Thoracic aorta (tissue), 2 donors: ENCODE measurements at regions not wholly inside any gene's neighbourhood (a gene's known extent, or its start where the extent isn't known, plus 50 kb on each side); places are given as distances from the start of the nearest gene placed in this dataset.

Source experiments
- ATAC-seq: fragments of 150-250 bp; one replicate; pipeline ENCODE4 v1.8.0; 2017; ENCODE audit warnings: low read depth; ENCODE audit not compliant: insufficient number of reproducible peaks, low FRiP score
- DNase-seq: peaks from one replicate; pipeline ENCODE4 v3.0.0-alpha.2; 2020; ENCODE audit warnings: low spot score
- H3K27ac ChIP-seq, 2 donors: fragments of 200-600 bp; sonication (generic); 1 replicate in 1 of 2; 2 replicates in 1 of 2; pipeline ENCODE4 v1.5.1; 2016; ENCODE audit warnings: mild to moderate bottlenecking in 2 of 2, moderate library complexity in 2 of 2
- H3K27me3 ChIP-seq: fragments of 200-600 bp; sonication (generic); replicated peaks from 2 replicates; pipeline ENCODE4 v1.6.0; 2016; ENCODE audit warnings: mild to moderate bottlenecking; ENCODE audit not compliant: insufficient read depth
- H3K36me3 ChIP-seq: fragments of 200-600 bp; sonication (generic); one replicate; pipeline ENCODE4 v1.5.1; 2016
- H3K4me1 ChIP-seq, 2 donors: fragments of 200-600 bp; sonication (generic); 1 replicate in 1 of 2; 2 replicates in 1 of 2; pipeline versions ENCODE4 v1.5.1 to v1.6.0; 2016; ENCODE audit warnings: low read depth in 2 of 2, mild to moderate bottlenecking in 1 of 2; ENCODE audit not compliant: control insufficient read depth in 1 of 2
- H3K4me3 ChIP-seq: fragments of 200-600 bp; sonication (generic); 2 replicates; pipeline ENCODE4 v1.5.1; 2016; ENCODE audit warnings: mild to moderate bottlenecking
- H3K9me3 ChIP-seq: fragments of 200-600 bp; sonication (generic); 2 replicates; pipeline ENCODE4 v1.5.1; 2016
- TF ChIP-seq, protein P1 (sequence below): fragments of 200-600 bp; sonication (generic); IDR thresholded peaks from one replicate; pipeline ENCODE4 v1.5.1; 2019; ENCODE audit warnings: antibody characterized with exemption

DNA sequence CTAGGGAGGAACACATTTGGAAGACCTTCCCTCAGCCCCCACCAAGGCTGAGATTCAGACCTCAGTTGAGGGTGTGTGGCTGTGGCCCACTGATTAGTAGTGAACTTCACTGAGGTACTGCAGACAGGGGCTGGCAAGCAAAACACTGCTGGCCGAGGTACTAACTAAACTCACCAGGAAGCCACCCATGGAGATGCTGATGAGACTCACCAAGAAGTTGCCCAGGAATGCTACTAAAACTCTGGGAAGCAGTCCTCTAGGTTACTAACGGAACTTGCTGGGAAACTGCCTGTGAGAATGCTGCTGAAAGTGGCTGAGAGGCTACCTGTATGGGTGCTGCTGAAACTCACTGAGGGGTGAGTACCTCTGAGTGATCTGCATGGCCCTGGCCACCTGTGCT, 372.4 kb upstream of the RPS6KA3 start:
- H3K4me1 ChIP-seq = no peaks in the 10 kb centered on the region
- H3K27ac ChIP-seq = no peak overlapping the region
- no peaks in the 10 kb centered on the region for H3K27me3 ChIP-seq
- H3K9me3 ChIP-seq = no peaks in the 10 kb centered on the region
- TF ChIP-seq, protein P1, sequence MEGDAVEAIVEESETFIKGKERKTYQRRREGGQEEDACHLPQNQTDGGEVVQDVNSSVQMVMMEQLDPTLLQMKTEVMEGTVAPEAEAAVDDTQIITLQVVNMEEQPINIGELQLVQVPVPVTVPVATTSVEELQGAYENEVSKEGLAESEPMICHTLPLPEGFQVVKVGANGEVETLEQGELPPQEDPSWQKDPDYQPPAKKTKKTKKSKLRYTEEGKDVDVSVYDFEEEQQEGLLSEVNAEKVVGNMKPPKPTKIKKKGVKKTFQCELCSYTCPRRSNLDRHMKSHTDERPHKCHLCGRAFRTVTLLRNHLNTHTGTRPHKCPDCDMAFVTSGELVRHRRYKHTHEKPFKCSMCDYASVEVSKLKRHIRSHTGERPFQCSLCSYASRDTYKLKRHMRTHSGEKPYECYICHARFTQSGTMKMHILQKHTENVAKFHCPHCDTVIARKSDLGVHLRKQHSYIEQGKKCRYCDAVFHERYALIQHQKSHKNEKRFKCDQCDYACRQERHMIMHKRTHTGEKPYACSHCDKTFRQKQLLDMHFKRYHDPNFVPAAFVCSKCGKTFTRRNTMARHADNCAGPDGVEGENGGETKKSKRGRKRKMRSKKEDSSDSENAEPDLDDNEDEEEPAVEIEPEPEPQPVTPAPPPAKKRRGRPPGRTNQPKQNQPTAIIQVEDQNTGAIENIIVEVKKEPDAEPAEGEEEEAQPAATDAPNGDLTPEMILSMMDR = no peak
- no peaks in the 10 kb centered on the region for H3K36me3 ChIP-seq
- no peak for DNase-seq
- H3K4me3 ChIP-seq = no peak overlapping the region
- no peak for ATAC-seq

DNA sequence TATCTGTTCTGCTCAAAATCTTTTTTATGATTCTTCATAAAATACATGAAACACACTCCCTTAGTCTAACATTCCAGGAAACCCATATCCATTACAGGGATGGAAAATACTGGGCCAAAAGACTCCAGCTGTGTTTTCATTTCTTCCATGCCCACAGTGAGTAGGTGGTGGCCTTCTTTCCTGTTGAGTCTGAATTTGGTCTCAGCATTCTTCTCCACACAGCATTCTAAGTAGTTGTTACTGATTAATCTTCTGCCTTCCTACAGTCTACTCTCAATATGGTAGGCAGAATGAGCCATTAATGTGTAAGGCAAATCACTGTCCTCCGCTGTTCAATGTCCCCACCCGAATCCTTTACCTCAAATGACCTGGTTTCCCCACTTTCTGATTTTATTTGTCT, 370.6 kb upstream of the RPS6KA3 start:
- H3K4me3 ChIP-seq = no peak overlapping the region
- H3K4me1 ChIP-seq = no peaks in the 10 kb centered on the region
- DNase-seq = no peak
- no peak overlapping the region for H3K27ac ChIP-seq
- TF ChIP-seq, protein P1 = no peak
- H3K36me3 ChIP-seq = no peaks in the 10 kb centered on the region
- ATAC-seq = no peak
- no peaks in the 10 kb centered on the region for H3K9me3 ChIP-seq
- H3K27me3 ChIP-seq = no peaks in the 10 kb centered on the region

DNA sequence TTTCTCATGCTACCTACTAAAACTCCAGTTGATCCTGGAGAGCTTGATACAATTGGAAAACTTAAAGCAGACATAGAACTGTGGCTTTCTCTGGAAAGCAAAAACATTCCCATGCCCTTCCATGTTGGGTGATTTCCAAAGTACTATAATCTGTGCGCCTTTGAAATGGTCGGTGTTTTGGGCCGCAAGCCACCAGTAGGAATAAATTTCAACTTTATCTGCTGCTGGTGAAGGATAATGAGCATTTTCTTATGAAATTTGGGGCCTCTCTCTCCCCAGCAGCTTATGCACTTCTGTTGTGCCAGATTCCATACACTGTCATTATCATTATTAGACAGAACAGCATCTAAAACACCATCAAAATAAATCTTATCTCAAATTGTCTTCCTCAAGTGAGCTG, 366.7 kb upstream of the RPS6KA3 start:
- no peak overlapping the region for H3K4me3 ChIP-seq
- H3K27ac ChIP-seq = no peak overlapping the region
- H3K9me3 ChIP-seq = no peaks in the 10 kb centered on the region
- no peaks in the 10 kb centered on the region for H3K4me1 ChIP-seq
- no peak for ATAC-seq
- no peaks in the 10 kb centered on the region for H3K36me3 ChIP-seq
- no peaks in the 10 kb centered on the region for H3K27me3 ChIP-seq
- TF ChIP-seq, protein P1 = no peak
- DNase-seq = no peak

DNA sequence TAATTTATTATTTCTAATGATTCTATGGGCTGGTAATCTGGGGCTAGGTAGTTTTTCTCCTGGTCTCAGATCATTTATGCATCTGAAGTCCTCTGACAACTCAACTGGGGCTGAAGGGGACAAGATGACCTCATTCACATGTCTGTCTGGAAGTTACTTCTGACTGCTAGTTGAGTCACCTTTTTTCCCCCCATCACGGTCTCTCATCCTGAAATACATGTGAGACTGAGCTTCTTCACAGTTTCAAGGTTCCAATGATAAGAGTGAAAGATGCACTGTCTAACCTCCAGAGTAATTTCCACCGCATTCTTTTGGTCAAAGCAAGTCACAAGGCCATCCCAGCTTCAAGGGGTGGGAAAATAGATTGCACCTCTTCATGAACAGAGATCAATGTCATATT, 356.7 kb upstream of the RPS6KA3 start:
- no peak overlapping the region for H3K27ac ChIP-seq
- H3K36me3 ChIP-seq = no peaks in the 10 kb centered on the region
- TF ChIP-seq, protein P1 = no peak
- no peaks in the 10 kb centered on the region for H3K9me3 ChIP-seq
- H3K4me1 ChIP-seq = no peaks in the 10 kb centered on the region
- DNase-seq (no peak), ATAC-seq (no peak)
- H3K27me3 ChIP-seq = no peaks in the 10 kb centered on the region
- H3K4me3 ChIP-seq = no peak overlapping the region

DNA sequence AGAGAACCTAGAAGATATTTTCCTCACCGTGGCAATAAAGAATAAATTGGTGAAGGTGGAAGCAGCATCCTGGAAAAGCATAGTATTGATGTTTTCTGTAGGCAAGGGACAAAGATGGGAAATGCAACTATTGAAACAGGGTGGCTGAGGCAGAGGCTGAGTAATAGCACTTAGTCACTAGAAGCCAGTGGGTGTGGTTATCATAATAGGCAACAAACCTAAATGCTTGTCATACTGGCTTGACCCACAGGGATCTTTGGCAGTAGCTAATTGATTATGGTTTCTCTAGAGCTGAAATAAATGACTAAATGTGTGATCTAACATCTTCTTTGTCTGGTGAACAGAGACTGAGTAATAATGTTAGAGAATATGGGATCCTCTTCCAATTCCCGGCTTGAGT, 353.6 kb upstream of the RPS6KA3 start:
- H3K27ac ChIP-seq = no peak overlapping the region
- DNase-seq (no peak), ATAC-seq (no peak)
- no peaks in the 10 kb centered on the region for H3K4me1 ChIP-seq
- no peak overlapping the region for H3K4me3 ChIP-seq
- H3K9me3 ChIP-seq = no peaks in the 10 kb centered on the region
- no peaks in the 10 kb centered on the region for H3K27me3 ChIP-seq
- TF ChIP-seq, protein P1 = no peak
- H3K36me3 ChIP-seq = no peaks in the 10 kb centered on the region
